Kidney epithelial cell (primary cell): ENCODE measurements at regions not wholly inside any gene's neighbourhood (a gene's known extent, or its start where the extent isn't known, plus 50 kb on each side); places are given as distances from the start of the nearest gene placed in this dataset.

Experiments
- DNase-seq: peaks from one replicate; pipeline ENCODE4 v3.0.0-alpha.2; 2010; ENCODE audit warnings: low read depth
- H3K27me3 ChIP-seq: 2 replicates; pipeline ENCODE4 v1.6.0; 2011; ENCODE audit warnings: low read length; ENCODE audit not compliant: control insufficient read depth, insufficient read depth
- H3K36me3 ChIP-seq: 2 replicates; pipeline ENCODE4 v1.5.1; 2011; ENCODE audit warnings: low read length; ENCODE audit not compliant: control insufficient read depth, insufficient read depth
- H3K4me3 ChIP-seq: 2 replicates; pipeline ENCODE4 v1.5.1; 2011; ENCODE audit warnings: low read depth, mild to moderate bottlenecking, control low read depth, low read length
- CTCF ChIP-seq: IDR thresholded peaks from 2 replicates; pipeline ENCODE4 v1.5.1; 2011; ENCODE audit warnings: mild to moderate bottlenecking, moderate library complexity, low read length, control low read depth, inconsistent platforms; ENCODE audit not compliant: insufficient read depth, poor library complexity, severe bottlenecking

GRCh38 chrX:129230850-129231512 is 292.3 kb downstream of the SMARCA1 start:
- H3K27me3 ChIP-seq = no peaks in the 10 kb centered on the region
- no peak for TF ChIP-seq CTCF
- DNase-seq = no peak
- no peak overlapping the region for H3K4me3 ChIP-seq
- H3K36me3 ChIP-seq = no peaks in the 10 kb centered on the region

DNA sequence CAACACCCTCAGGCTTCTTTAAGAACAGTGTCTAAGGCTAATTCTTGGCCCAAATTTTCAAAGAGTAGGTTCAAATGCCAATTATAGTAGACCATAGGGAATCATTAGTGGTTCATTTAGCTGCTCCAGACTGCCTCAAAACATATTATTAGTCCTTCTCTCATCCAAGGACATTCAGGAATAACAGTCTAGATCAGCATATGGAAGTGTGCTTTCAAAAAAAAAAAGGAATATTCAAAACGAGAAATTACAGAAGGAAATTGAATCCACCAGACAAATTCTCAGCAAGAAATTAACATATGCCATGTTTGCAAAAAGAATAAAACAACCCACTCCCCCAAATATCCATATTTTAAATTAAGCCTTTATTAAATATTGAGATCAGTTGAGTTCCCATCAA is 293.1 kb downstream of the SMARCA1 start:
- TF ChIP-seq CTCF = no peak
- no peak for DNase-seq
- H3K4me3 ChIP-seq = no peak overlapping the region
- H3K36me3 ChIP-seq = no peaks in the 10 kb centered on the region
- H3K27me3 ChIP-seq = no peaks in the 10 kb centered on the region

DNA sequence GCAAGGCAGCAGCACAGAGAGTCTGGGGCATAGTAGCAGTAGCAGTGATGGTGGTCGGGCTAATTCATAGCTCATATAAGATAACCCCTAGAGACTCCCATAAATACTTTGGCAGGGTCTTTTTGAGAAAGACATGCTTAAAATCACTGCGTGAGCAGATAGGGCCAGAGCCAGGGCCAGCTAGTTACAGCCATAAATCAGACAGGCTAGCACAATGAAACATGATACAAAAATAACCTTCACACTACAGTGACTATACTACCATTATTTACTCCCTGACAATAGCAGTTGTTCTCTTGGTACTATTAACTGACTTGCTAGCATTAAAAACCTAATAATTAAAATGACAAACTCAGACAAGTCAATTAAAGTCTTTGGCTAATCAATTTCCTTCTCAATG is 295.9 kb downstream of the SMARCA1 start:
- no peaks in the 10 kb centered on the region for H3K27me3 ChIP-seq
- no peak for DNase-seq
- H3K4me3 ChIP-seq = no peak overlapping the region
- H3K36me3 ChIP-seq = no peaks in the 10 kb centered on the region
- no peak for TF ChIP-seq CTCF

GRCh38 chrX:129193357-129193756 is 329.9 kb downstream of the SMARCA1 start:
- H3K36me3 ChIP-seq = no peaks in the 10 kb centered on the region
- no peak for DNase-seq
- TF ChIP-seq CTCF = no peak
- H3K4me3 ChIP-seq = no peak overlapping the region
- H3K27me3 ChIP-seq = no peaks in the 10 kb centered on the region

DNA sequence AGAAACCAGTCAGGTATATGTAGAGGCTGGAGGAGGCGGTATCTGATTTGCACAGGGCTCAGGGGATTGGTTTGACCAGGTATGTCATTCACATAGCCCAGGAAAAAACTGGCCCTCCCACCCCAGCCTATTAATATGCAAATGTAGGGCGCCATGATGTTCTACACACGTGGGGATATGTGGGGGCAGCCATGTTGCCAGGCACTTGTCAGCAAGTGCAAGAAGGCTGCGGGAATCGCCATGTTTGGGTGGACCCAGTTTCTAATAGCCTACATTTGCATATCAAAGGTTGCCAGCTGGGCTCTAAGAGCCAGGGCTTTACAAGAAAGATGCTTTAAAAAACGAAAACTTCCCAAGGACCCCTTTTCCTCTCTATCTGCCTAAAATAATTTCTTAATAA is 335.1 kb downstream of the SMARCA1 start:
- DNase-seq = no peak
- H3K36me3 ChIP-seq = no peaks in the 10 kb centered on the region
- no peak for TF ChIP-seq CTCF
- no peaks in the 10 kb centered on the region for H3K27me3 ChIP-seq
- no peak overlapping the region for H3K4me3 ChIP-seq

DNA sequence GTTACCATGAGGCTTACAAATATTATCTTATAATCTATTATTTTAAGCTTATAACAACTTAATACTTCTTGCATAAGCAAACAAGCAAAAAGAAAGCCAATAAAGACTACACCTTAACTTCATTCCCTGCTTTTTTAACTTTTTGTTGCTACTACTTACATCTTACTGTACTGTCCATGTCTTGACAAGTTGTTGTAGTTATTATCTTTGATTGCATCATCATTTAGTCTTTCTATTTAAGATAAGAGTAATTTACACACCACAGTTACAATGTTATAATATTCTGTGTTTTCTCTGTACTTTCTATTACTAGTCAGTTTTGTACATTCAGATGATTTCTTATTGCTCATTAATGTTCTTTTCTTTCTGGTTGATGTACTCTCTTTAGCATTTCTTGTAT is 346.6 kb downstream of the SMARCA1 start:
- Histone ChIP-seq H3K27me3 (no peaks in the 10 kb centered on the region), H3K36me3 (no peaks in the 10 kb centered on the region), H3K4me3 (no peak overlapping the region)
- TF ChIP-seq CTCF = no peak
- DNase-seq = no peak
